C4-2B (cell line): ENCODE measurements at regions not wholly inside any gene's neighbourhood (a gene's known extent, or its start where the extent isn't known, plus 50 kb on each side); places are given as distances from the start of the nearest gene placed in this dataset.

ENCODE experiments used
- H3K27ac ChIP-seq: fragments of 450-650 bp; 2 replicates; pipeline ENCODE4 v1.5.1; 2017
- ZFX ChIP-seq: fragments of 450-650 bp; IDR thresholded peaks from 2 replicates; pipeline ENCODE4 v1.6.1; 2017
- TF ChIP-seq, protein P1 (sequence below): fragments of 450-650 bp; conservative IDR thresholded peaks from 2 replicates; pipeline ENCODE4 v1.5.1; 2017; ENCODE audit warnings: mild to moderate bottlenecking

DNA sequence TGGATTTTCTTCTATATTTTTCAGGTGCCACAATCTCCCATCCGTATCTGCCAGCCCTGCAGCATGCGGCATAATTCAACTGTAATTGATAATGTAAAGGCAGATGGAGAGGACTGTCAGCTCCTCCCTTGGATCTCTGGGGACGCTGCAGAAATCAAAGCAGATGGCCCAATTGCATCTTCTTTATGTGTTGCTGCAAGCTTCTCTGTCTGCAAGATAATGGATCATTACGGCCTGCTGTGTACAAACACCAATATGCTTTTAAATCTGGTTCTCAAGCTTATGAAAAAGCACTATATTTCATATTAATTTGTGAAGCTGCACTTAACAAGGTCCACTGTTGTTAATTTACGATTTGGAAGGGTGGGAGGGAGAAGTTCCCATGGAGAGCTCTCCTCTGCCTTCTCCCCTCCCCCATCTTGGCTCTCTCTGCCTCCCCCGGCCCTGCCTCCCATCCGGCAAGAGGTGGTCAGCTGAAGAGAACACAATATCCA is 607.5 kb downstream of the TOX3 start:
- TF ChIP-seq, protein P1, sequence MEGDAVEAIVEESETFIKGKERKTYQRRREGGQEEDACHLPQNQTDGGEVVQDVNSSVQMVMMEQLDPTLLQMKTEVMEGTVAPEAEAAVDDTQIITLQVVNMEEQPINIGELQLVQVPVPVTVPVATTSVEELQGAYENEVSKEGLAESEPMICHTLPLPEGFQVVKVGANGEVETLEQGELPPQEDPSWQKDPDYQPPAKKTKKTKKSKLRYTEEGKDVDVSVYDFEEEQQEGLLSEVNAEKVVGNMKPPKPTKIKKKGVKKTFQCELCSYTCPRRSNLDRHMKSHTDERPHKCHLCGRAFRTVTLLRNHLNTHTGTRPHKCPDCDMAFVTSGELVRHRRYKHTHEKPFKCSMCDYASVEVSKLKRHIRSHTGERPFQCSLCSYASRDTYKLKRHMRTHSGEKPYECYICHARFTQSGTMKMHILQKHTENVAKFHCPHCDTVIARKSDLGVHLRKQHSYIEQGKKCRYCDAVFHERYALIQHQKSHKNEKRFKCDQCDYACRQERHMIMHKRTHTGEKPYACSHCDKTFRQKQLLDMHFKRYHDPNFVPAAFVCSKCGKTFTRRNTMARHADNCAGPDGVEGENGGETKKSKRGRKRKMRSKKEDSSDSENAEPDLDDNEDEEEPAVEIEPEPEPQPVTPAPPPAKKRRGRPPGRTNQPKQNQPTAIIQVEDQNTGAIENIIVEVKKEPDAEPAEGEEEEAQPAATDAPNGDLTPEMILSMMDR: no peak
- TF ChIP-seq ZFX: no peak
- no peak overlapping the region for H3K27ac ChIP-seq

DNA sequence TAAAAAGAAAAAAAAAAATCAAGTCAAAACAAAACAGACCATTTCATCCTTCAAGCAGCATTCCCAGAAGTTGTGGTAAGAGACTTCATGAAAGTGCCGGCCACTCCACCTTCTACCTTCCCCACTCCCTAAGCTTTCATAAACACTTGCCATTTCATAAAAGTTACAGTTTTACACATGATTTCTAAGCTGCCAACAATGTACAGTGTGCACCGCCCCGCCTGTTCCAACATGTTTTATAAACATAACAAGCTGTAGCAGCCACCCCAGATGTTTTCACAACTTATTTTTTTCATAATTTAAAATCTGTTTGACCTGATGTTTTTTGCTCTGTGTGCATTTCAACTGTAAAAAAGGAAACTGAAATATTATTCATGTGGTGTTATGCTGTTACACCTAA is 608.1 kb downstream of the TOX3 start:
- no peak overlapping the region for H3K27ac ChIP-seq
- no peak for TF ChIP-seq ZFX
- TF ChIP-seq, protein P1: no peak

DNA sequence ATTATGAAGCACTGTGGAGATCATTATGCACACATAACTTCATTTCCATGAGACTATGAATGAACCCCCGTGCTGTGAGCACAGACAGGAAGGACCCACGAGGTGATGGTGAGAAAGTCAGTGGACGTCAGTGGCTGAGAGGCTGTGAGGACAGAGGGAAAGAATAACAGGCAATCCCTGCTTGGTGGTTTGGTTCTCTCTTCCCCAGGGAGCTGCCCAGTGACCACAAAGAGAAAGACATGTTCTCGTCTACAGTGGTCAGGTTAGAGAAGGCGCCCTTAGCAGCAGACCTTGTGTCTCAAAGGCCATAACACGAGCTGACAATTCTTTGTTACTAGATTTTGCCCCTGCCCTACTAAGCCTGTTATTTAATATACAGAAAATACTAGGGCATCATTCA is 609.2 kb downstream of the TOX3 start:
- H3K27ac ChIP-seq: no peak overlapping the region
- TF ChIP-seq, protein P1: no peak
- TF ChIP-seq ZFX: no peak

DNA sequence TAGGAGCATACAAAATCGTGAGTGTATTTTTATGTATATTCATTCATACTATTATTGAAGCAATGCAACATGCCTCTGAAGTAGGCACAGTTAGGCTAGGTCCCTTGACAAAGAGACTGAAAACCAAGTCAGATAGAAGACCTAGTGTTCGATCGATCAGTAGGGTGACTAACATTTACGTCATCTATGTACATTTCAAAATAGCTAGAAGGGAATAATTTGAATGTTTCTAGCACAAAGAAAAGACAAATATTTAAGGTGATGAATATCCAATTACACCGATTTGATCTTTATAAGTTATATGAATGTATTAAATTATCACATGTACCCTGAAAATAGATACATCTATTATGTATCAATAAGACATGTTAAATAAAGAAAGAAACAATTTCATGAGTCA is 610.1 kb downstream of the TOX3 start:
- TF ChIP-seq, protein P1: no peak
- TF ChIP-seq ZFX: no peak
- no peak overlapping the region for H3K27ac ChIP-seq

DNA sequence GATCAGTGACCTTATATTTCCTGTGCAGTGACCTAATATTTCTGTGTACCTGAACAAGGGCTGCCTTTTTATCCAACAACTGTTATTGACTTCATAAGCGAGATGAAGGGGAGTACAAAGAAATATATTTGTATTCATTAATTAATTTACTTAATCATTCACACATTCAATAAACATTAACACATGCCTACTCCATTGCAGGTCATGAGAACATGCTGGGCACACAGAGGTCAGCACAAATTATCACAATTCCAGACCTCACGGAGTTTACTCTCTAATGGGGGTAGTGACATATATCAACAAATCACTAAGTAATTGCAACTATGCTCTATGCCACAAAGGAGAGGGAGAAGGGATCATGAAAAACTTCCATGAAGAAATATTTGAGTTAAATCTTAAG is 614.6 kb downstream of the TOX3 start:
- no peak overlapping the region for H3K27ac ChIP-seq
- TF ChIP-seq, protein P1: no peak
- no peak for TF ChIP-seq ZFX

DNA sequence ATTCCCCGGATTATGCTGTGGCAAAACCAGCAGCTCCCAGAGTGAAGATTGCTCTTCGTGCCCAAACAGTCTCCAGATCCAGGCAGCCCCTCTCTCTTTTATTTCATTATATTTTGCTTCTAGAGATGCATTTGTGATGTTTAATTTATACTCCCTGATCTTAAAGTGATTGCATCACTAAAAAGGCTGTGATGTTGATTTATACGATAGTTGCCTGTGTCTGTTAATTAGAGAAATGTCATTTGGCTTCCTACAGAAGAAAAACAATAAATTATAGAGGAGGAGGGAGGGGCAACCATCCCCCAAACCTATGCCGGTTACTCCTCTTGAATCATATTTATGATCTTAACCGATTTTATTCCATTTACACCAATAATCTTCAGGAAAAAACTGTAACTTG is 615.3 kb downstream of the TOX3 start:
- TF ChIP-seq, protein P1: no peak
- TF ChIP-seq ZFX: no peak
- H3K27ac ChIP-seq: no peak overlapping the region

DNA sequence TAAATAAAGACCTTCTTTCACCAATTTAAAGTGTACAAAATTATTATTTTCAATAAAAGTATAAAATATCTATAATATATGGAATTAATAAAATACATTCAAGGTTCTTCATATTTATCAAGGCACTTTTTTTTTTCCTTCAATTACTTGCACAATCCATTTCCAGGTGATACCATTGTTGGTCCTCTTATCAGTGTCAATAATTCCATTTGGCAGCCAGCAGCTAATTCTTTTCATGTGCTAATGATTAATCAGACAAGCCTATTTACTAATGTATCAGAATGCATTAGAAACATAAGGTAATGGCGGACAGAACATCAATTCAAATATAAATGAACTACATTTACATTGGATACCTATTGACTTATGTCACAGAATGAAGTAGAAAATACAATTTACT is 622.2 kb downstream of the TOX3 start:
- TF ChIP-seq, protein P1: no peak
- no peak overlapping the region for H3K27ac ChIP-seq
